Heart left ventricle (tissue), 13 donors: ENCODE measurements at regions not wholly inside any gene's neighbourhood (a gene's known extent, or its start where the extent isn't known, plus 50 kb on each side); places are given as distances from the start of the nearest gene placed in this dataset.

Experiments used
- CTCF ChIP-seq, 12 donors: fragments of 200-600 bp; sonication (generic) in 4 of 12; IDR thresholded peaks; one replicate each; pipeline versions ENCODE4 v1.5.0 to v1.8.0; 2018 to 2022; ENCODE audit warnings: antibody characterized with exemption in 12 of 12, mild to moderate bottlenecking in 5 of 12
- POLR2A ChIP-seq, 2 donors: fragments of 450-650 bp; IDR thresholded peaks; one replicate each; pipeline ENCODE4 v1.6.1; 2017; ENCODE audit warnings: antibody characterized with exemption in 2 of 2, mild to moderate bottlenecking in 2 of 2, moderate library complexity in 2 of 2
- donor health status: ischemic (EF 13 %, LVEDD 7.1; RV severe dilation, severe dysfunction).
- donor health status: DM: no; HTN: yes; CAD: no.
- donor health status: DM: no; HTN: no; CAD: no.
- donor health status: ischemic (EF 25% LVEDD 6.9; RV normal size, moderate dysfunction).
- donor health status: ischemic (EF 25% LVEDD 5.7; RV mildly dilated, moderate dysfunction).
- donor health status: ischemic (EF 35%, LVEDD 5.7; RV mildly dilated, moderate dysfunction).
- donor health status: nonischemic (EF 11% LVEDD 7.7; RV severe dilation, severe dysfunction).
- donor health status: DM: yes; HTN: yes; CAD: no.
- donor health status: PGD.
- donor health status: ischemic (EF 29% LVEDD 5.4; RV normal size, mild dysfunction).
- donor health status: nonischemic (EF 23%, LVEDD 6.1; RV moderate dilation, normal function).

GRCh38 chr6:14707276-14707675 lies 538.6 kb upstream of the JARID2 start:
- no peak for TF ChIP-seq POLR2A (IDR thresholded peaks at IDR 0.05)
- TF ChIP-seq CTCF (IDR thresholded peaks at IDR 0.05) = no peak
